Activated CD4-positive, alpha-beta T cell treated with anti-CD3 and anti-CD28 coated beads for 24 hours (primary cell): ENCODE measurements at regions not wholly inside any gene's neighbourhood (a gene's known extent, or its start where the extent isn't known, plus 50 kb on each side); places are given as distances from the start of the nearest gene placed in this dataset.
"Not testable (repeated sequence)": the region's sequence is repeated elsewhere in the genome, so short reads cannot be mapped to it uniquely, and the experiment has no call there.

ENCODE experiments used
- DNase-seq, 2 donors: peaks; one replicate each; pipeline ENCODE4 v3.0.0-alpha.2; 2020; ENCODE audit warnings: low read depth in 2 of 2

GRCh38 chr9:129317179-129318011, 139.3 kb upstream of the IER5L start:
- DNase-seq = no peak

- DNase-seq = no peak
Observed at GRCh38 chr9:129316281-129317030, 138.4 kb upstream of the IER5L start.

GRCh38 chr9:129313331-129313955, 135.4 kb upstream of the IER5L start:
- DNase-seq = no peak

- no peak for DNase-seq
Observed at GRCh38 chr9:129312251-129313122, 134.4 kb upstream of the IER5L start.

GRCh38 chr9:129311643-129312042, 133.6 kb upstream of the IER5L start:
- no peak for DNase-seq

- DNase-seq = no peak
Observed at GRCh38 chr9:129310666-129311350, 132.7 kb upstream of the IER5L start.

GRCh38 chr9:129309906-129310305, 131.8 kb upstream of the IER5L start:
- DNase-seq = no peak

- DNase-seq = no peak
Observed at GRCh38 chr9:129309041-129309430, 131.0 kb upstream of the IER5L start.

- DNase-seq = no peak
Observed at GRCh38 chr9:129307227-129307970, 129.3 kb upstream of the IER5L start.

- DNase-seq = no peak
Observed at GRCh38 chr9:129306318-129306973, 128.4 kb upstream of the IER5L start.

- no peak for DNase-seq
Observed at GRCh38 chr9:129305246-129305645, 127.2 kb upstream of the IER5L start.

GRCh38 chr9:129301941-129302340, 123.9 kb upstream of the IER5L start:
- no peak for DNase-seq

- DNase-seq = not testable (repeated sequence)
Observed at GRCh38 chr9:129296195-129296594, 118.1 kb upstream of the IER5L start.

GRCh38 chr9:129291041-129291501, 113.0 kb upstream of the IER5L start:
- DNase-seq = no peak

- DNase-seq = no peak
Observed at GRCh38 chr9:129290606-129291005, 112.5 kb upstream of the IER5L start.

- no peak for DNase-seq
Observed at GRCh38 chr9:129289883-129290282, 111.8 kb upstream of the IER5L start.

GRCh38 chr9:129289131-129289731, 111.2 kb upstream of the IER5L start:
- no peak for DNase-seq

- no peak for DNase-seq
Observed at GRCh38 chr9:129287619-129288305, 109.7 kb upstream of the IER5L start.
